HEK293 (cell line): ENCODE measurements at regions not wholly inside any gene's neighbourhood (a gene's known extent, or its start where the extent isn't known, plus 50 kb on each side); places are given as distances from the start of the nearest gene placed in this dataset.

Source experiments
- CTCF ChIP-seq: fragments of 450-650 bp; formaldehyde crosslinking; IDR thresholded peaks from 2 replicates; pipeline ENCODE4 v1.5.1; 2016; ENCODE audit warnings: missing biosample characterization, missing genetic modification characterization
- YY1 ChIP-seq: fragments of 450-650 bp; formaldehyde crosslinking; IDR thresholded peaks from 2 replicates; pipeline ENCODE4 v1.5.1; 2018; ENCODE audit warnings: missing biosample characterization, missing genetic modification characterization
- ZFP3 ChIP-seq: fragments of 450-650 bp; formaldehyde crosslinking; IDR thresholded peaks from 2 replicates; pipeline ENCODE4 v1.5.1; 2016; ENCODE audit warnings: low read depth, missing biosample characterization, missing genetic modification characterization
- ZFP37 ChIP-seq: fragments of 450-650 bp; formaldehyde crosslinking; IDR thresholded peaks from 2 replicates; pipeline ENCODE4 v1.5.1; 2016; ENCODE audit warnings: missing biosample characterization, missing genetic modification characterization
- ZNF391 ChIP-seq: fragments of 450-650 bp; formaldehyde crosslinking; IDR thresholded peaks from 2 replicates; pipeline ENCODE4 v1.5.1; 2016; ENCODE audit warnings: low read depth, missing biosample characterization, missing genetic modification characterization, borderline replicate concordance
- ZNF398 ChIP-seq: fragments of 450-650 bp; formaldehyde crosslinking; IDR thresholded peaks from 2 replicates; pipeline ENCODE4 v1.5.1; 2017; ENCODE audit warnings: missing biosample characterization, missing genetic modification characterization
- ZNF777 ChIP-seq: fragments of 450-650 bp; formaldehyde crosslinking; IDR thresholded peaks from 2 replicates; pipeline ENCODE4 v1.5.1; 2017; ENCODE audit warnings: missing biosample characterization, missing genetic modification characterization, borderline replicate concordance

- TF ChIP-seq YY1: no peak
- TF ChIP-seq ZNF398 (tag by site-specific recombination): no peak
- TF ChIP-seq CTCF (tag by site-specific recombination): no peak
- TF ChIP-seq ZFP3 (tag by site-specific recombination): no peak
- no peak for TF ChIP-seq ZNF391 (tag by site-specific recombination)
- no peak for TF ChIP-seq ZFP37 (tag by site-specific recombination)
- no peak for TF ChIP-seq ZNF777
Observed at GRCh38 chr11:42841556-42841955, 470.2 kb upstream of the API5 start.
